ENCODE measurements at regions not wholly inside any gene's neighbourhood (a gene's known extent, or its start where the extent isn't known, plus 50 kb on each side); places are given as distances from the start of the nearest gene placed in this dataset.

DNA sequence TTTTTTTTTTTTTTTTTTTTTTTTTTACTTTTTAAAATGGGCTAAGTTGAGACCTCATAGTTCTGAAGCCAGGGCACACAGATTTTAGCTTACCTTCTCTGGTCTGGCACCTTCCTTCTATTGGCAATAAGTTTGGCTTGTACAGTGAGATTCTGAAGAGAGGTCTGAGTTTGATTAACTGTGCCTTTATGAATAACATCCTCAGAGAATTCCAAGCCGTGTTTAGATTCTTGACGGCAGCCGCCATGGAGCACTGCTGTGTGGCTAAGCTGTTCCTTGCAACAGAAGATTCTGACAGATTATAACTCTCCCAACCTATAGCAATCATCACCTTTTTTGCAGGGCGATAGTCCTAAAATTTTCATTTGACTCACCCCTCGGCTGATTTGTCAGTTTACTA is 354.9 kb upstream of the FAR2 start:
- no peak for TF ChIP-seq POLR2A (IDR thresholded peaks at IDR 0.05)
- TF ChIP-seq, protein P1, sequence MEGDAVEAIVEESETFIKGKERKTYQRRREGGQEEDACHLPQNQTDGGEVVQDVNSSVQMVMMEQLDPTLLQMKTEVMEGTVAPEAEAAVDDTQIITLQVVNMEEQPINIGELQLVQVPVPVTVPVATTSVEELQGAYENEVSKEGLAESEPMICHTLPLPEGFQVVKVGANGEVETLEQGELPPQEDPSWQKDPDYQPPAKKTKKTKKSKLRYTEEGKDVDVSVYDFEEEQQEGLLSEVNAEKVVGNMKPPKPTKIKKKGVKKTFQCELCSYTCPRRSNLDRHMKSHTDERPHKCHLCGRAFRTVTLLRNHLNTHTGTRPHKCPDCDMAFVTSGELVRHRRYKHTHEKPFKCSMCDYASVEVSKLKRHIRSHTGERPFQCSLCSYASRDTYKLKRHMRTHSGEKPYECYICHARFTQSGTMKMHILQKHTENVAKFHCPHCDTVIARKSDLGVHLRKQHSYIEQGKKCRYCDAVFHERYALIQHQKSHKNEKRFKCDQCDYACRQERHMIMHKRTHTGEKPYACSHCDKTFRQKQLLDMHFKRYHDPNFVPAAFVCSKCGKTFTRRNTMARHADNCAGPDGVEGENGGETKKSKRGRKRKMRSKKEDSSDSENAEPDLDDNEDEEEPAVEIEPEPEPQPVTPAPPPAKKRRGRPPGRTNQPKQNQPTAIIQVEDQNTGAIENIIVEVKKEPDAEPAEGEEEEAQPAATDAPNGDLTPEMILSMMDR (IDR thresholded peaks at IDR 0.05) = no peak
- H3K27me3 ChIP-seq = no peaks in the 10 kb centered on the region
- DNase-seq (no peak), ATAC-seq (no peak)
- whole genome bisulfite sequencing (ENCODE audit: insufficient coverage, low coverage, low lambda C conversion rate, missing lambda C conversion rate) = 81% methylated on average over 5 of the region's 5 CpGs
- H3K27ac ChIP-seq = no peak overlapping the region
- no peak overlapping the region for H3K4me3 ChIP-seq
- intact Hi-C loops (cut with DNase I) = no loop called here
- H3K4me1 ChIP-seq = no peaks in the 10 kb centered on the region
- H3K36me3 ChIP-seq = no peaks in the 10 kb centered on the region
- no peaks in the 10 kb centered on the region for H3K9me3 ChIP-seq

DNA sequence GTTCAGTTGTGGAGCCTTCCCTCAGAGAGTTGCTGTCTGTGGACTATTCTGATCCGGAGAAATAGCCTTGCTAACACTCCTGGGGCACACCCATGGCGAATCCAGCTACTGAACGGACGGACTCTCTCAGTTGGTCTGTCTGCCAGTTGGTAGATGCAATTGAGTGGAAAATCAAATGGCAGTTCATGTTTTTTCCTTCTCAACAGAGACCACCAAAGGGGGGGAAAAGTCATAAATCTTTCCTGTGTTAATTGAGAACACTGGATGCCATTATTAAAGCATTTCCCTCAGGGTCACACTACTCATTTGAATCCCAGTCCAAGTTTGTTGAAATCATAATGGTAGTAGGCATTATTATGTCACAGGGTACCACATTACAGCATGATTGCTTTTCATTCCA is 354.3 kb upstream of the FAR2 start:
- no peak for ATAC-seq

DNA sequence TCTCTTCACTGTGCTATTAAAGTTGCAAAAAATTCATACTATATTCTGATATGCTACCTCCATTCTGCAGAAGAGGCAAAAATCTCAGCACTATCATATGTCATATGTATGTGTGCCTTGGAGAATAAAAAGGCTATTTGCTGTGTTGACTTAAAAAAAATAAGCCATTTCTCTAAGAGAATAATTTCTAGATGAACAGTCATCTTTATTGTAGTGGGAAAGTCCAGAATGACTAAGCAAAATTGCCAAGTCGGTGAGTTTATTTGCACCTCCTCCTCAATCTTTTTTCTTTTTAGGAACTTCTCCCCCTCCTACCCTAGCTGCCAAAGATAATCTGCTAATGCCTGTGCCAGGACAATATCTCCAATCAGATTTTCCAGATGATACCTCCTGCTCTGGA is 353.8 kb upstream of the FAR2 start:
- Histone ChIP-seq H3K4me1 (no peaks in the 10 kb centered on the region), H3K27me3 (no peaks in the 10 kb centered on the region), H3K9me3 (no peaks in the 10 kb centered on the region), H3K4me3 (no peak overlapping the region), H3K36me3 (no peaks in the 10 kb centered on the region), H3K27ac (no peak overlapping the region)
- DNase-seq = no peak
- intact Hi-C loops (cut with DNase I) = no loop called here
- WGBS (ENCODE audit: insufficient coverage, low coverage, low lambda C conversion rate, missing lambda C conversion rate) = 22% methylated on average over 1 of the region's 1 CpG
- TF ChIP-seq, protein P1 (IDR thresholded peaks at IDR 0.05) = no peak
- no peak for TF ChIP-seq POLR2A (IDR thresholded peaks at IDR 0.05)
- no peak for ATAC-seq

More for the DNA sequence above, 354.3 kb upstream of the FAR2 start:
- WGBS (ENCODE audit: insufficient coverage, low coverage, low lambda C conversion rate, missing lambda C conversion rate) = 45% methylated on average over 4 of the region's 4 CpGs
- no peaks in the 10 kb centered on the region for H3K36me3 ChIP-seq
- H3K9me3 ChIP-seq = no peaks in the 10 kb centered on the region
- no peak overlapping the region for H3K27ac ChIP-seq
- H3K27me3 ChIP-seq = no peaks in the 10 kb centered on the region
- no peak overlapping the region for H3K4me3 ChIP-seq
- intact Hi-C loops (cut with DNase I) = no loop called here
- no peak for DNase-seq
- TF ChIP-seq POLR2A (IDR thresholded peaks at IDR 0.05) = no peak
- TF ChIP-seq, protein P1 (IDR thresholded peaks at IDR 0.05) = no peak
- no peaks in the 10 kb centered on the region for H3K4me1 ChIP-seq

DNA sequence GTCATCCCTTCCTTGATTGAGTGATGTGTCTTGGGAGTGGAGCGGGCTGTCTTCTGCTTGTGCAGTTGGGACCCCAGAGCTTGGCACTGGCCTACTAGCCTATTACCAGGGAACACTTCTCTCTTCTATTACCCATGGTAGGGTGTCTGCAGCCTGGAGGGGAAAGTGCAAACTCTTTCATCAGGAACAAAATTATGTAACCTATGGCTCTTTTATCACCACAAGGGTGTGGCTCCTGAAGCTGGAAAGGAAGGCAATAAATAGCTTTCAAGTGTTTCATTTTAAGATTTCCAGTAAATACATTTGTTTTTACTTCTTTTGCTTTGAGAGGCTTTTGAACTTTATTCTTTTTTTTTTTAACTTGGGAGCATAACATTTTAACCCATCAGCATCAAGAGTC is 349.7 kb upstream of the FAR2 start:
- intact Hi-C loops (cut with DNase I) = no loop called here
- Histone ChIP-seq H3K36me3 (no peaks in the 10 kb centered on the region), H3K4me3 (no peak overlapping the region), H3K27me3 (no peaks in the 10 kb centered on the region), H3K9me3 (no peaks in the 10 kb centered on the region), H3K4me1 (no peaks in the 10 kb centered on the region), H3K27ac (no peak overlapping the region)
- WGBS (ENCODE audit: insufficient coverage, low coverage, low lambda C conversion rate, missing lambda C conversion rate) = 71% methylated on average over 1 of the region's 1 CpG
- TF ChIP-seq POLR2A (IDR thresholded peaks at IDR 0.05) = no peak
- TF ChIP-seq, protein P1 (IDR thresholded peaks at IDR 0.05) = no peak
- ATAC-seq (no peak), DNase-seq (no peak)

DNA sequence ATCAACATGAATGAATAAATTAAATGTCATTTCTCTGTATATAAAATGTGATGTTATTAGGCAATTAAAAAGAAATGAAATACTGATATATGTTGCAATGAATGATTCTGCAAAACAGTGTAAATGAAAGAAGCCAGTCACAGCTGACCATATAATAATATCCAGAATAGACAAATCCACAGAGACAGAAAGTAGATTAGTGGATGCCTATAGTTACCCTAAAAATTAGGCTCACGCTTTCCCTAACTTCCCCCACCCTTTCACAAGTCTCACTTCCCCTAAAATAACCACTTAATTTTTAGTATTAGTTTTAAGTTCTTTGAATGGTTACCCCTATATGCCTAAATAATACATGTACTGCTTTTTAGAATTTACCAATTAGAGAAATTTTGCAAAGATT is 348.9 kb upstream of the FAR2 start:
- intact Hi-C loops (cut with DNase I) = no loop called here
- Histone ChIP-seq H3K36me3 (no peaks in the 10 kb centered on the region), H3K4me3 (no peak overlapping the region), H3K27ac (no peak overlapping the region), H3K4me1 (no peaks in the 10 kb centered on the region), H3K27me3 (no peaks in the 10 kb centered on the region), H3K9me3 (no peaks in the 10 kb centered on the region)
- DNase-seq (no peak), ATAC-seq (no peak)
- TF ChIP-seq, protein P1 (IDR thresholded peaks at IDR 0.05) = no peak
- TF ChIP-seq POLR2A (IDR thresholded peaks at IDR 0.05) = no peak
- 75% methylated on average over 1 of the region's 1 CpG for WGBS (ENCODE audit: insufficient coverage, low coverage, low lambda C conversion rate, missing lambda C conversion rate)

All from right lobe of liver (tissue), 6 donors.